CD14-positive monocyte (primary cell): ENCODE measurements at regions not wholly inside any gene's neighbourhood (a gene's known extent, or its start where the extent isn't known, plus 50 kb on each side); places are given as distances from the start of the nearest gene placed in this dataset.

Source experiments
- DNase-seq, 3 donors: peaks; one replicate each; pipeline ENCODE4 v3.0.0-alpha.2; 2011 to 2022
- H2AFZ ChIP-seq: 2 replicates; pipeline ENCODE4 v1.6.0; 2012; ENCODE audit warnings: mild to moderate bottlenecking, low read depth, low read length, inconsistent platforms; ENCODE audit not compliant: insufficient read depth, poor library complexity, severe bottlenecking
- H3K27ac ChIP-seq, 2 donors: 1 replicate in 1 of 2; 2 replicates in 1 of 2; pipeline ENCODE4 v1.5.1; 2012 to 2013; ENCODE audit warnings: low read length in 2 of 2, control low read depth in 1 of 2, inconsistent platforms in 1 of 2, low read depth in 1 of 2, mild to moderate bottlenecking in 1 of 2
- H3K27me3 ChIP-seq, 2 donors: one replicate each; pipeline versions ENCODE4 v1.6.0 to v1.6.1; 2011 to 2013; ENCODE audit warnings: low read length in 2 of 2; ENCODE audit not compliant: control insufficient read depth in 2 of 2, insufficient read depth in 2 of 2
- H3K36me3 ChIP-seq, 2 donors: replicated peaks in 1 of 2; 1 replicate in 1 of 2; 2 replicates in 1 of 2; pipeline versions ENCODE4 v1.5.1 to v1.6.1; 2012 to 2013; ENCODE audit warnings: low read length in 2 of 2, control low read depth in 1 of 2, inconsistent platforms in 1 of 2, mild to moderate bottlenecking in 1 of 2; ENCODE audit not compliant: insufficient read depth in 2 of 2, control insufficient read depth in 1 of 2
- H3K4me1 ChIP-seq, 2 donors: 1 replicate in 1 of 2; 2 replicates in 1 of 2; pipeline versions ENCODE4 v1.5.1 to v1.6.1; 2012 to 2013; ENCODE audit warnings: low read length in 2 of 2, control low read depth in 1 of 2, inconsistent platforms in 1 of 2, mild to moderate bottlenecking in 1 of 2, moderate library complexity in 1 of 2; ENCODE audit not compliant: insufficient read depth in 2 of 2, control insufficient read depth in 1 of 2
- H3K4me2 ChIP-seq: replicated peaks from 2 replicates; pipeline ENCODE3; 2012; ENCODE audit warnings: low read length, moderate library complexity, mild to moderate bottlenecking; ENCODE audit not compliant: poor library complexity, severe bottlenecking; ENCODE audit errors: extremely low read depth
- H3K4me3 ChIP-seq, 3 experiments: fragments of 200-600 bp in 1 of 3; sonication (generic) in 1 of 3; replicated peaks in 1 of 3; 1 replicate in 2 of 3; 2 replicates in 1 of 3; pipeline ENCODE4 v1.5.1; 2011 to 2013; ENCODE audit warnings: low read length in 3 of 3, mild to moderate bottlenecking in 3 of 3, control low read depth in 2 of 3, low read depth in 2 of 3, inconsistent platforms in 1 of 3, moderate library complexity in 1 of 3
- H3K79me2 ChIP-seq: 2 replicates; pipeline ENCODE4 v1.6.0; 2012; ENCODE audit warnings: mild to moderate bottlenecking, control low read depth, inconsistent platforms, low read length, moderate library complexity; ENCODE audit not compliant: insufficient read depth
- H3K9ac ChIP-seq: 2 replicates; pipeline ENCODE4 v1.6.0; 2017; ENCODE audit warnings: low read length, mild to moderate bottlenecking; ENCODE audit not compliant: insufficient read depth, poor library complexity, severe bottlenecking
- H3K9me3 ChIP-seq, 2 donors: replicated peaks in 1 of 2; 1 replicate in 1 of 2; 2 replicates in 1 of 2; pipeline versions ENCODE4 v1.5.1 to v1.6.1; 2012 to 2013; ENCODE audit warnings: low read length in 2 of 2, control low read depth in 1 of 2; ENCODE audit not compliant: control insufficient read depth in 1 of 2, insufficient read depth in 1 of 2
- H4K20me1 ChIP-seq: 2 replicates; pipeline ENCODE4 v1.6.0; 2012; ENCODE audit warnings: mild to moderate bottlenecking, low read length, control low read depth, moderate library complexity; ENCODE audit not compliant: insufficient read depth
- H3K27ac Mint-ChIP-seq, 7 donors: one replicate each; pipeline ENCODE4 v1.8.0; 2020; ENCODE audit warnings: mild to moderate bottlenecking in 7 of 7, mixed read lengths in 7 of 7, moderate library complexity in 6 of 7, inconsistent platforms in 2 of 7
- H3K27me3 Mint-ChIP-seq, 3 donors: one replicate each; pipeline ENCODE4 v1.8.0; 2021 to 2022; ENCODE audit warnings: low read depth in 3 of 3, mild to moderate bottlenecking in 3 of 3, mixed read lengths in 3 of 3, moderate library complexity in 3 of 3, inconsistent platforms in 1 of 3
- H3K36me3 Mint-ChIP-seq, 2 donors: one replicate each; pipeline ENCODE4 v1.8.0; 2020; ENCODE audit warnings: mixed read lengths in 2 of 2, inconsistent platforms in 1 of 2, mild to moderate bottlenecking in 1 of 2
- H3K4me1 Mint-ChIP-seq: one replicate; pipeline ENCODE4 v1.8.0; 2020; ENCODE audit warnings: mild to moderate bottlenecking, mixed read lengths
- H3K4me3 Mint-ChIP-seq, 2 donors: one replicate each; pipeline ENCODE4 v1.8.0; 2020; ENCODE audit warnings: mild to moderate bottlenecking in 2 of 2, mixed read lengths in 2 of 2, moderate library complexity in 1 of 2
- H3K9me3 Mint-ChIP-seq, 7 donors: one replicate each; pipeline ENCODE4 v1.8.0; 2020 to 2022; ENCODE audit warnings: mixed read lengths in 7 of 7, mild to moderate bottlenecking in 6 of 7, moderate library complexity in 6 of 7, inconsistent platforms in 2 of 7
- WGBS: methylation state at CpG from one replicate; pipeline ENCODE4 v1.1.5; 2013; ENCODE audit warnings: missing lambda C conversion rate; ENCODE audit not compliant: insufficient coverage; 5-methylcytosine and 5-hydroxymethylcytosine counted together
- intact Hi-C, 2 donors: fragments of 100-400 bp; cut with micrococcal nuclease; formaldehyde crosslinking; loops; one replicate each; pipeline versions ENCODE4 v1.15.0 to v1.15.1; 2023
- TF ChIP-seq, protein P1 (sequence below): fragments of 200-600 bp; IDR thresholded peaks from one replicate; pipeline ENCODE4 v1.8.0; 2022; ENCODE audit warnings: antibody characterized with exemption, mild to moderate bottlenecking

DNA sequence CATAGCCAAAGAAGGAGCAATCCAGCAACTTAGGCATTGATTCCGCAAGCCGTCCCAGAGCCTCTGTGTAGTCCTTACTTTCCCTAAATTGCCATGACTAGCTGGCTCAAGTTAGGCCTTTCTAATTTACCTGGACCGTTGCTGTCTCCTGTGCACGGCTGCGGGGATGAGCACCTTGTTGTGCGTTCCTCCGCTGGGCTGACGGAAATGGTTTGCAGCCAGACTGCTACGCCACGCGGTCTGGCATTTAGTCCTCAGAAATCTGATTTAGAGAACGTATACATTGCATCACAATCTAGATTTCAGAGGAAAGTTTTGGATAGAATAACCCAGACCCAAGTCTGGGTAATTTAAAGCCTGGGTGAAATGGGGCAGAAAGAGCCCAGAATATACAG is 133.2 kb upstream of the ARHGAP5 start:
- DNase-seq = no peak
- Histone ChIP-seq H3K79me2 (no peaks in the 10 kb centered on the region), H2AFZ (no peak overlapping the region), H4K20me1 (no peaks in the 10 kb centered on the region), H3K4me1 (no peaks in the 10 kb centered on the region), H3K27ac (no peak overlapping the region), H3K4me2 (no peak overlapping the region), H3K9ac (no peak overlapping the region), H3K36me3 (no peaks in the 10 kb centered on the region), H3K27me3 (no peaks in the 10 kb centered on the region), H3K4me3 (no peak overlapping the region), H3K9me3 (no peaks in the 10 kb centered on the region)
- Mint-ChIP-seq H3K36me3 (no peaks in the 10 kb centered on the region), H3K27ac (no peak overlapping the region), H3K4me1 (no peaks in the 10 kb centered on the region), H3K4me3 (no peak overlapping the region), H3K9me3 (no peaks in the 10 kb centered on the region), H3K27me3 (peaks cover 0 to 4% (median 0%) of the 10 kb centered on the region in 3 donors)
- intact Hi-C loops = no loop called here
- WGBS = 96% methylated on average over 8 of the region's 12 CpGs
- TF ChIP-seq, protein P1, sequence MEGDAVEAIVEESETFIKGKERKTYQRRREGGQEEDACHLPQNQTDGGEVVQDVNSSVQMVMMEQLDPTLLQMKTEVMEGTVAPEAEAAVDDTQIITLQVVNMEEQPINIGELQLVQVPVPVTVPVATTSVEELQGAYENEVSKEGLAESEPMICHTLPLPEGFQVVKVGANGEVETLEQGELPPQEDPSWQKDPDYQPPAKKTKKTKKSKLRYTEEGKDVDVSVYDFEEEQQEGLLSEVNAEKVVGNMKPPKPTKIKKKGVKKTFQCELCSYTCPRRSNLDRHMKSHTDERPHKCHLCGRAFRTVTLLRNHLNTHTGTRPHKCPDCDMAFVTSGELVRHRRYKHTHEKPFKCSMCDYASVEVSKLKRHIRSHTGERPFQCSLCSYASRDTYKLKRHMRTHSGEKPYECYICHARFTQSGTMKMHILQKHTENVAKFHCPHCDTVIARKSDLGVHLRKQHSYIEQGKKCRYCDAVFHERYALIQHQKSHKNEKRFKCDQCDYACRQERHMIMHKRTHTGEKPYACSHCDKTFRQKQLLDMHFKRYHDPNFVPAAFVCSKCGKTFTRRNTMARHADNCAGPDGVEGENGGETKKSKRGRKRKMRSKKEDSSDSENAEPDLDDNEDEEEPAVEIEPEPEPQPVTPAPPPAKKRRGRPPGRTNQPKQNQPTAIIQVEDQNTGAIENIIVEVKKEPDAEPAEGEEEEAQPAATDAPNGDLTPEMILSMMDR = no peak

DNA sequence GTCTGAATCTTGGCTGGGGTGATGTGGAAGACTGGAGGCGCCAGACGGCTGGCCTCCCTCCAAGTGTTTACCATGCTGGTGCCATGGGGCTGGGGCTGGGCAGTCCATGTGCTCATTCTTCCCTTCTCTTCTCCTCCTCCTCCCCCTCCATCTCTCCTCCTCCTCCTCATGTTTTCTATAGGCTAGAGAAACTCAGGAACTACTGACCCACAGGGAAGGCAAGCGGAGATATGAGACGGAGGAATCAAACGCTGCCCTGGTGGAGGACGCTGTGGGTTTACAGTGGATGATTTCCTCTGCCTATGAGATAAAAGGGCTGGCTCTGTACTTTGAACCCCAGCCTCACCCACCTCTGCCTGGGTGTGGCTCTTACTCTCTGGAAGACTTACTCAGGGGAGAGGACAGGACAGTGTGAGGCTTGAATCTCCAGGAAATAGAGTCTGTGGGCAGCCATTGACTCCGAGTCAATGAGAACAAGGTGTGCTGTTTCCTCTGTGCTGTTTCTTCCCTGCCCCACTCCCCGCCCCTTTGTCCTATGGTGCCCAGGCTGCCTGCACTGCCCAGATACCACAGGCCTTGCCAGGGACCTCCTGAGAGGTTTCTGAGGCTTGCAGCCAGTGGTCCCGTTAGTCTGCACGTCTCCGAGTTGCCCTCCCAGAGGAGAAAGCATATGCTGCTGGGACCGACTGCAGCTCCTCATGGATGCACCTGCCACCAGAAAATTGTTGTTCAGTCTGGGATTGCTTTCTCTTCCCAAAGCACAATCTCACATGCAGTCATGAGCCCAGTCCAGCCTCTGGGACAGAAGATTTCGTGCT is 132.6 kb upstream of the ARHGAP5 start:
- Mint-ChIP-seq H3K4me1 (no peaks in the 10 kb centered on the region), H3K36me3 (no peaks in the 10 kb centered on the region), H3K27ac (no peak overlapping the region), H3K4me3 (no peak overlapping the region), H3K9me3 (no peaks in the 10 kb centered on the region), H3K27me3 (peaks cover 0 to 4% (median 0%) of the 10 kb centered on the region in 3 donors)
- WGBS = 98% methylated on average over 4 of the region's 13 CpGs
- Histone ChIP-seq H3K27me3 (no peaks in the 10 kb centered on the region), H3K79me2 (no peaks in the 10 kb centered on the region), H3K9me3 (no peaks in the 10 kb centered on the region), H3K27ac (no peak overlapping the region), H3K36me3 (no peaks in the 10 kb centered on the region), H3K4me3 (no peak overlapping the region), H2AFZ (no peak overlapping the region), H4K20me1 (no peaks in the 10 kb centered on the region), H3K9ac (no peak overlapping the region), H3K4me1 (no peaks in the 10 kb centered on the region), H3K4me2 (no peak overlapping the region)
- no peak for DNase-seq
- TF ChIP-seq, protein P1 = no peak
- intact Hi-C loops = no loop called here
